GM12891 (cell line): ENCODE measurements at regions not wholly inside any gene's neighbourhood (a gene's known extent, or its start where the extent isn't known, plus 50 kb on each side); places are given as distances from the start of the nearest gene placed in this dataset.

ENCODE experiments used
- POLR2A ChIP-seq: IDR thresholded peaks from 2 replicates; pipeline ENCODE4 v1.6.1; 2011; ENCODE audit warnings: low read depth, low read length, control low read depth
- POLR2AphosphoS5 ChIP-seq: IDR thresholded peaks from 2 replicates; pipeline ENCODE4 v1.6.1; 2011; ENCODE audit warnings: low read depth, low read length, control low read depth
- SPI1 ChIP-seq: IDR thresholded peaks from 2 replicates; pipeline ENCODE4 v1.6.1; 2011; ENCODE audit warnings: low read depth, low read length, control low read depth

GRCh38 chr3:26967501-26967900 lies 344.9 kb downstream of the LRRC3B start:
- no peak for TF ChIP-seq POLR2AphosphoS5
- no peak for TF ChIP-seq POLR2A
- no peak for TF ChIP-seq SPI1
